SH-SY5Y (cell line): ENCODE measurements at regions not wholly inside any gene's neighbourhood (a gene's known extent, or its start where the extent isn't known, plus 50 kb on each side); places are given as distances from the start of the nearest gene placed in this dataset.

Experiments
- GATA2 ChIP-seq: IDR thresholded peaks from 2 replicates; pipeline ENCODE4 v1.6.1; 2011; ENCODE audit warnings: mild to moderate bottlenecking, low read depth, low read length
- GATA3 ChIP-seq: IDR thresholded peaks from 2 replicates; pipeline ENCODE4 v1.6.1; 2011; ENCODE audit warnings: low read depth, mild to moderate bottlenecking, low read length, moderate library complexity

DNA sequence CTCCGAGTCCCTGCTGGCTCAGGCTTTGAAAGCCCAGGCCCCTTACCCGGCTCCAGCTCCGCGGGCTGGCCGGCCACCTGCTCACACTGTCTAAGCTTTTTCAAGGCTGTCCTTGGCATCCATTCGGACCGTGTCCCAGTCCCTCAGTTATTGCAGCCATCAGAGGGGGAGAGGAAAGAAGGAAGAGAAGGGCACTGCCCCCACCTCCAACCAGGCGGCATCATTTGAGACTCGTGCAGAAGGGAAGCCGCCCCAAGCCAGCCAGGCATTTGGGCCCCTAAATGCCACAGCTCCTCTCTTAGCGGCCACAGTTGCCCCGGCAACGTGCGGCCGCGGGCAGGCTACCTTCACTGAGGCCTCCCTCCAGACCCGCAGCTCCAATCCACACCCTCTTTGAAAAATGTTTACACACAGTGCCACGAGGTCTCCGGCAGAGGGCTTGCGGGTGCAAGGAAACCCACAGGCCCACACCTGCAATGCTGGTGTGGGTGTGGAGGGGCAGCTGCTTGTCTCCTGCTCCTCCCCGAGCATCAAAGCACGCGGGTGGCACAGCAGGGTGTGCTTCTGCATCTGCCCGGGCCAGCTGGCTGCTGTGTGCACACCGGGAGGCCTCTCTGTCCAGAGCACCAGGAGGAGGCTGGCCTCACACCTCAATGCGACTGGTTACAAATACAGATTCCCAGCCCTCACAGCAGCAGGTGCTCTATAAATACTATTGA lies 124.4 kb downstream of the CTTN start:
- no peak for TF ChIP-seq GATA3
- TF ChIP-seq GATA2, result no peak

DNA sequence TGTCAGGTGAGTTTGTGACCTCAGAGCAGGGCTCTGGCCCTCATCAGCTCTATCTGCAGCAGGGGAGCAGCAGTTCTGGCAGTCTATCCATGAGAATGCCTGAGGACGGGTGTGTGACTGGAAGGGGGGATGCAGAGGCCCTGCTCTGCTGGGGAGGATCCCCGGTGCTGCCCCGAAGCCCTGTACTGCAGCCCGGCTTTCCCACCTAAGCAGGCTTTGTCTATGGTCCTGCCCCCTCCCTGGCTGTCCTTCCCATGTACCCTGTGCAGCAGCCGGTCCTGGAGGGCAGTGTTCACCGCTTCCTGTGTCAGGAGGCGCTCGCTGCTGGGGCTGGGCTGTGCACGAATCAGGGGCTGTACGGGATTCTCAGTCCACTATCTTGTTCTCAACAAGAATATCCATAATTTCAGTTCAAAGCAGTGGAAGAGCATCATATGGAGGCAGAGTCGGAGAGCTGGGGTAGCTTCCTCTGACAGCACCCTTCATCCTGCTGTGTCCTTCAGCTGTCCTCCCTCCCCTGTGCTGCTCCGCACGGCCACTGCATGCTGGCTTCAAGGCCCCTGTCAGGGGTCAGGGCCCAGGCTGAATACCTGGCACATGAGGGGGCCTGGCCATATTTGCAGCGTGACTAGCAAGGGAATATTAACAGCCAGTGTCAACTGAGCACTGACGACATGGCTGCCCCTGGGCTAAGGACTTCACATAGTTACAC lies 125.2 kb downstream of the CTTN start:
- TF ChIP-seq GATA2 (no peak), GATA3 (no peak)

DNA sequence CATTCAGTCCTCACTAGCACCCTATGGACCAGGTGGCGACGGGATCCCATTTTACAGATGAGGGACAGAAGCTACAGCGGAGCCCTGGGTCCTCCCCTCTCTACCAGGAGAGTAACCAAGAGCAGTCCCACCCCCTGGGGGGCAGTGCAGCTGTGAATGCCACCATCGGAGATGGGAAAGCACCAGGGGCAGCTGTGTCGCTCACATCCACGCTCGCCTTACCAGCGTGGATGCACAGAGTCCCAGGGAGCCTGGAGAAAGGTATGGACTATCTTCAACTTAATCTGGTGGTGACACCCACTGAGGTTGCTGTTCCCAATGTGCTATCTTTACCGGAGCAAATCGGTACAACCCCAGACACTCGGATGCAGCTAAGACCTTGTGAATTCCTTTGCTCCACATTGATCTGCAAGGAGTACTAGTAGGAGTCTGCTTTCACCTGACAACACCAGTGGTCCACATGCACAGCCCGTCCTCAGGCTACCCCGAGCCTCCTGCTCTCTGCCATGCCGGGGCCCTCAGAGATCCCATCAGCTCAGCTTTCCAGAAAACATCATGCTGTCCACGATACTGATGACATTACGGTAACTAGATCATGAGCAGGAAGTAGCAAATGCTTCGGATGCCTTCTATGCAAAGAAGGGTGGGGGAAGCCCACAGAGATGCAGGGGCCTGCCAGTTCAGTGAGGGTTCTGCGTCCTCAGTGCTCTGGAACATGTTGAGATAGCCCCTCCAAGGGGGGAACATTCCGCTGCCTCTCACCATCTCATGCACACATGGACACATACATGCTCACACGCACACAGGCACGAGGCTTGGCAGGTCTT lies 126.0 kb downstream of the CTTN start:
- TF ChIP-seq GATA3 (no peak), GATA2 (no peak)

DNA sequence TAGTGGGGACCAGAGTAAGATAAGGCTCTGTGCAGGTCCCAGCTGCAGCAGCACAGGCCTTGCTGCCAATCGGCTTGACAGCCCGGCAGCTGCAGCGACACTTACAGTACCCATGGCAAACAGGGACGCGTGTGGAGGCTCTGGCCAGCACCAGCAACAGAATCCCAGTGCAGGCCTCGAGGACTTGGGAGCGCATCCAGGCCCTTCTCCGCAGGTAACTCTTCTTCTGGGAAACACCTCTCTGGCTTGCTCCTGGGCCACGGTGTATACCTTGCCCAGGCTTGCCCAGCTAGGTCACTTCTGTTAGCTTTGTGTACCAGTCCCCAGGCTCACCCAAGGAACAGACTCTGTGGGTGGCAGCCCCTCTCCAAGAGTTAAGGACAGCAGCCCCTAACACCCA lies 126.7 kb downstream of the CTTN start:
- TF ChIP-seq GATA2 (no peak), GATA3 (no peak)

DNA sequence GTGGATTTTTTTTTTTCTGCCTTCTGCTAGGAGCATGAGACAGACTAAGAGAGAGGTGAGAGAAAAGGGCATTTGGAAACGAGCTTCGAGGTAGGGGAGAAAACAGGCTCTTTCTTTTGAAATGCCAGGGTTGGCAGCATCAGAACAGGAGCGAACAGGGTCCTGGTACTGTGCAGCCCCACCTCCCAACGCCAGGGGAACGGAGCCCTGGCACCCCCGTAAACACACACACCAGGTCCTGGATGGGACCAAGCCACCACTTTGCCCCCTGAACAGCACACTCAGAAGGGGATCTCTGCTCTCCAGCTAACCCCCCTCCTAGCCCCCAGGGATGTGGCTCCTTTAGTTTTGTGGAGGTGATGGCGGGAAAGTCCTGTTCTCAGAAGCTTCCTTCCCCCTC lies 127.1 kb downstream of the CTTN start:
- TF ChIP-seq GATA2 (no peak), GATA3 (no peak)

DNA sequence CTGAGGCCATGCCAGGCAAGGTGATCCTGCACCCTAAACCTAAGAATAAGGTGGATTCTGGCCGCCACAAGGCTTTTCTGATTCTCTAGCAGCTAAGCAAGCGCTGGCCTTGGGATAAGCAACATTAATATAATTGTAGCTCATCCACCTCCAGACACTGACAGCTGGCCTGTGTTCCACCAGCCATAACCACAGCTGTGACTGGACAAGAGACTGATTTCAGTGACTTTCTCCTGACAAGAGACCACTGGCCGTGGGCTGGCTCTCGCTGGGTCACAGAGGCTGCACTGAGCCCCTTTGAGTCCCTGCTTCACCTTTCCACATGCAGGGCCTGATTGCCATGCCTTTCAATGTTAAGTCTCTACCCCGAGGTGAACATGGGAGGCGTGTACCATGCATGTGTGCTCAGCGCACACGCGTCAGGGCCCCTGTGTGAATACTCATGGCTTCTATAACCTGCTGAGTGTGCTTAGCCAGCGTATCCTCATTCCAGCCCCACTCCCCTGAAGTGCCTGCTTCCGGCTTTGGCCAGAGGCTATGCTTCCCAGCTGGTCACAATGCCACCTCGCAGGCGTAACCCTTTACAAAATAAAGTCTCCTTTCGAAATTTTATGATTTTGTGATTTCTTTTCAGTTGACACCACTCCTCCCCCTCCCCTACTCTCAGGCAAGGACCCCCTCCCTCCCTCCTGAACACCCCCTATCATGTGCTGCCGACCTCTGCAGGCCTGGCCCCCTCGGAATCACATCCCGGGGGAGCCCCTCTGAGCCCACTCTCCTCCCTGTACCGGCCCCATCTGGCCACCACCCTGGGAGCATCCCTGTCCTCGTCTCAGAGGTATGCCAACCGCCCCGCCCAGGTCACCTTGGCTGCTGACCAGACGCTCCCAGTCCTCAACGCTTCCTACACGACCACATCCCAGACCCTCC lies 128.1 kb downstream of the CTTN start:
- TF ChIP-seq GATA2 (no peak), GATA3 (no peak)

DNA sequence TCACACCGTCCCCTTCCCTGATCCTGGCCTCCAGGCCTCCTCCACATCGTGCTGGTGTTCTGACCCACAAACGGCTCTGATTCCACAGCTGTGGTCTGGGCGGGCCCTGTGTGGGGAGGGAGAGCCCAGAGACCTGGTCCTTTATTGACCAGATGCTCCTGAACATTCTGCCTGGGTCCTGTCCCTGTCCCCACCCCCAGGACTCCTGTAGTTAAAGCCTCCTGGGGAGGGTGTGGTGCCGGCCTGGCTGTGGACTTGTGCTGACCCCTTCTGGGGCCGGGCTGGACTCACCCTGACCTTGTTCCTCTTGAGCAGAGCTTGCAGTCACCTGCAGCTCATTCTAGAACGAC lies 128.7 kb downstream of the CTTN start:
- TF ChIP-seq GATA2, result no peak
- no peak for TF ChIP-seq GATA3

DNA sequence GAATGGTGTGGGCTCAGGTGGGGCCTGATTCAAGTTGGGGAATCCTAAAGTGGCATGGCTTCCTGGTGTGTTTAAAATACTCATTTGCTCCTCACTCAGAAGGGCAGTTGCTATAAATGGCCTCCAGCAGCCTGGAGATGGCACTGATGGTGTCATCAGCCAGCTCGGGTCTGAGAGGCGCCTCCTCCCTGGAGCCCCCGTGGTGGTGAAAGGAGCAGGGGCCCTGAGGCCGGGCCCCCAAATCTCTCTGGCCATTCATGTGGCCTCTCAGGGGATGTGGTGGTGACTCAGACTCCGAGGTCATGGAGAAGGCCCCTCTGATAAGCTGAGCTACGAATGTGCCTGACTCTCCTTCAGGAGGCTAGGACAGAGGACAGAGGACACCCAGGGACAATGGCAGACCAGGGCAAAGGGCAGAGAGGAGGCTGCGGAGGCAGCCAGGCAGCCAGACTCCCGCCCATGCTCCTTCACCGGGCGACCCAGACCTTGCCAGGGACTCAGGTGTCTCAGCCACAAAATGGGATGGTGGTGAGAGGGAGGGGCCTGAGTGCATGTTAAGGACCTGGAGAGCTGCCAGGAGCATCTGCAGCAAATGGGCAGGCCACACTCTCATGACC lies 129.2 kb downstream of the CTTN start:
- no peak for TF ChIP-seq GATA3
- no peak for TF ChIP-seq GATA2

DNA sequence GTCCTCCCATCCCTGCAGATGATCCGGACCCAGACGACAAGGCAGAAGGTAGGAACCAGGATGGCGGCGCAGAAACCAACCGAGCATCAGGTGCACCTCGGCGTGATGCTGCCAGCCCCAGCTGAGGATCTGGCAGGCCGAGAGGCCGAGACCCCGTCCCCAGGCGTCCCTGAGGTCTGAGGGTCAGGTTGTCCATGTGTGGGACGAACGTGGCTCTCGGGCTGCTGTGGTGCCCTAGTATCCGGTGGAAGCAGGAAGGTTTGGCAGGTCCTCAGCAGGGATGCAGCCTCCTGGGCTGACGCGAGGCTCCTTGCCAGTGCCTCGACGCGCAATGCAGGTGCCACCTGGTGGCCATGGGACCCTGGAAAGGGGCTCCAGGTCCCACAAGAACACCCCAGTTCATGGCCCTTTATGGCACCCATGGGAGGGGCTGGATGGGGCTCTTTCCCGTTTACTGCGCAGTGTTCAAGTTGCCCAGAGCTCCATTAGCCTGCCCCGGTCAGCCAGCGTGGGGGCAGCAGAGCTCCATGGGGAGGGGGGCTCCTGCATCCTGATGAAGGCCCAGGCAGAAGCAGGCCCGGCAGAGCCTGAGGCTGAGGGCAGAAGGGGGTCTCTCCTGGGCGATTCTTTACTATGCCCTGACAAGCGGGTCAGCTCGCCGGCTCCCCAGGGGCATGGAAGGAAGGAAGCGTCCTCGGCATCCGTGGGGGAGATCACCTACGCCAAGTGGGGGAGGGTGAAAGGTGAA lies 129.9 kb downstream of the CTTN start:
- no peak for TF ChIP-seq GATA3
- no peak for TF ChIP-seq GATA2

DNA sequence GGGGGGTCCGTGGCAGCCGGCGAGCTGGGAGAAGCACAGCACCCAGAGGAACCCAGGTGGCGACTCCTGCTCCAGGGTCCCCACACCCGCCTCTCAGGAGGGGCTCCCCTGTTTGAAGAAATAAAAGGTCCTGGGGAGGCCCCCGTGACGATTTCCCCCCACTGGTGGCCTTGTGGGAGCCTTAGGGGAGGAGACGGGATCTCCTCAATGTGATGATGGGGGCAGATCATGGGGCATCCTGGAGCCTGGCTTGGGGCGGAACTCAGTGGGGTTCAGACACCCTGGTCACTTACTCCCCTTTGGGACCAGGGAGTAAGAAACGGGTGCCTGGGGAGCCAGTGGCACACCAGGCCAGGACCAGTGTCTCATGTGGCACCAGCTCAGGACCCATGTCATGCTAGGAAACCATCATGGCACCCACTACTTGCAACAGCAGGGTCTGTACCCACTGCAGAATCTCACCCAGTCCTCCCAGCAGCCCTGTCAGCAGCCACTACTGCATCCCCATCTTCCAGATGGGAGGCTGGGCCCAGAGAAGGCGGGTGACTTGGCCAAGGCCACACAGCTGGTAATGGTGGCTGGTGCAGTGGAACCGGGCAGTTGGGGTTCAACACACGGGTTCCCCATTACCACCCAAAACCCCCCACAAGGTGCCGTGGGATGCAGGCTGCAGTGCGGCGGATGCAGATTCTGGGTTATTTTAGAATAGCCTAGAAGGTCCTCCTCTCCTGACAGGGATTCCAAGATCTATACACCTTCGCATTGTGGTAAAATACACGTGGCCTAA lies 130.7 kb downstream of the CTTN start:
- TF ChIP-seq GATA3, result no peak
- no peak for TF ChIP-seq GATA2

DNA sequence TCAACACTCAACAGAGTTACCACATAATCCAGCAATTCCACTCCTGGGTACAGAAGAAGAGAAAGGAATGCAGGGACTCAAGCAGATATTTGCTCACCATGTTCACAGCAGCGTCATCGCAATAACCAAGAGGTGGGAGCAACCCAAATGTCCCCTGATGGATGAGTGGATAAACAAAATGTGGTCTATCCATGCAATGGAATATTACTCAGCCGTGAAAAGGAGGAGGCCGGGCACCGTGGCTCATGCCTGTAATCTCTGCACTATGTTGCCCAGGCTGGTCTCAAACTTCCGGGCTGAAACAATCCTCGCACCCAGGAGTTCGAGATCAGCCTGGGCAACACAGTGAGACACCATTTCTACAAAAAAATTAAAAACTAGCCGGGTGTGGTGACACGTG lies 131.7 kb downstream of the CTTN start:
- no peak for TF ChIP-seq GATA3
- no peak for TF ChIP-seq GATA2

DNA sequence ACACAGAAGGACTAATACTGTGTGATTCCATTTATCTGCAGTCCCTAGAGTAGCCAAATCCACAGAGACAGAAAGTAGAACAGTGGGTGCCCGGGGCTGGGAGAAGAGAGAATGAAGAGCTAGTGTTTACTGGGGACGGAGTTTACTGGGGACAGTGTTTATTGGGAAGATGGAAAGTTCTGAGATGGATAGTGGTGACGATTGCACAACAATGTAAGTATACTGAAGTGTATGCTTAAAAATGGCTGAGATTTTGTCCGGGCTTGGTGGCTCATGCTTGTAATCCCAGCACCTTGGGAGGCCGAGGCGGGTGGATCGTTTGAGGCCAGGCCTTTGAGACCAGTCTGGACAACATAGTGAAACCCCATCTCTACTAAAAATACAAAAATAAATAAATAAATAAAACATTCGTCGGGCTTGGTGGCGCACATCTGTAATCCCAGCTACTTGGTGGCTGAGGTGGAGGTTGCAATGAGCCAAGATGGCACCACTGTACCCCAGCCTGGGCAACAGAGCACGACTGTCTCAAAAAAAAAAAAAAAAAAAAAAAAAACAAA lies 132.4 kb downstream of the CTTN start:
- TF ChIP-seq GATA3, result no peak
- TF ChIP-seq GATA2, result no peak
